HG02623 (cell line): ENCODE measurements at regions not wholly inside any gene's neighbourhood (a gene's known extent, or its start where the extent isn't known, plus 50 kb on each side); places are given as distances from the start of the nearest gene placed in this dataset.

Source experiments
- ATAC-seq: cut with Tn5 transposase; IDR thresholded peaks from one replicate; pipeline ENCODE4 v1.9.1; 2021; ENCODE audit warnings: moderate library complexity; ENCODE audit not compliant: unreplicated experiment

DNA sequence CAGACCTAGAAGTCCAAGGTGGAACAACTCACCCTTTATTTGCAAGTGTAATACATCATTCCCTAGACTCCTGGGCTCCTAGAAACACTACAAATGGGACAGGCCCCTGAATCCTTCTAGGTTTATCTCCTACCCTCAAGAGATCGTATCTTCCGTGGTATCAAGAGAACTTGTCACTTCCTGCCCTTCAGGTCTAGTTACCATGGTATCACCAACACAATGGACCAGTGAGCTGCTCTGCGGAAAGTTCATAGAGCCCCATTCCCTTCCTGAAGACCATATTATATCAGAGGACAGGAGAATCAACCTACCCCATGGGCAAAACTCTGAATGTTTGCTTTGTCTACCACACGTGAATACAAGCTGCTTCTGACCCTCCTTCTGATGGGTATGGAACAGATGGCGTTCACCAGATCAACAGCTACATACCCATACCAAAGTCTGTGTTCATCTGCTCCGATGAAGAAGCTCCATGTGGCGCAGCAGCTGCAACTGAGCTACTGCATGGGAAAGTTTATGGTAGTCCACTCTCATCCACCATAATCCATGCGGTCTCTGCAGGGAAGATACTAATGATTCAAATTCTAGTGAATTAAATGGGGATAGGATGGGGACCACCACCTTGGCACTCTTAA lies 84.6 kb upstream of the KLF13 start:
- ATAC-seq, result no peak

DNA sequence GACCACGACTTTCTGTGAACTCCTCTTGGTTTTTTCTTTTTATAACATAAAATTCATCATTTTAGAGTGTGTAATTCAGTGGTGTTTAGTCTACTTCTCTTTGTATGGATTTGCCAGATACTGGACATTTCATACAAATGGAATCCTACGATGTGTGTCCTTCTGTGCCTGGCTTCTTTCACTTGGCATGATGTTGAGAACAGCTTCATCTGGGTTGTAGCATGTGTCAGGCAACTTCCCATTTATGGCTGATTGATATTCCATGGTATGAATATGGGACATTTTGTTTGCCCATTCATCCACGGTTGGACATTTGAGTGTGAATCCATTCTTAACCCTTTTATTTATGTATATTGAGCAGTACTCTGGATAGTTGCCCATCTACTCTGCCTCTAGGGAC lies 82.7 kb upstream of the KLF13 start:
- ATAC-seq, result no peak

DNA sequence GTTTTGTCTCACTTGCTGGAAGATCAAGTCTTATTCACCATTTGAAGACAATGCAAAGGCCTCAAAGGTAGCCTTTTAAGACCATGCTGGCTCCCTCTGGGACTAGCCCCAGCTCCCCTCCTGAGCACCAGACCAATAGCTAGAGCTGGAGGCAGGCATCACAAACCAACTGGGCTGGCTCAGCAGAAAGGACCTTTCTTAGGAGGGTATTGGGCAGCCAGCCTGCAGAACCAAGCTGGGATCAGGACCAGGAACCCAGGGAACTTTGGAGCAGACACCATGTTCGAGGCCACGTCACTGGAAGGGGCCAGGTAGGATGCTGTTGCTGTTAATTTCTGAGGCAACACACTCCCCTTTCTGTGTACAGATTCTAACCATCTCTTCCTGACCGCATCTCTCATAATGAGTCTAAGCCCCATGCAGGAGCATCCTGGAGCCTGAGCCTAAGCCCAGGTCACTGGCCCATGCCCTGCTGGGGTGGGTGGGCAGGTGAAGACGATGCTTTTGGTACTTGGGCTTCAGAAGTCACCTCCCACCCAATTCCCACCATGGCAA lies 81.4 kb upstream of the KLF13 start:
- no peak for ATAC-seq

DNA sequence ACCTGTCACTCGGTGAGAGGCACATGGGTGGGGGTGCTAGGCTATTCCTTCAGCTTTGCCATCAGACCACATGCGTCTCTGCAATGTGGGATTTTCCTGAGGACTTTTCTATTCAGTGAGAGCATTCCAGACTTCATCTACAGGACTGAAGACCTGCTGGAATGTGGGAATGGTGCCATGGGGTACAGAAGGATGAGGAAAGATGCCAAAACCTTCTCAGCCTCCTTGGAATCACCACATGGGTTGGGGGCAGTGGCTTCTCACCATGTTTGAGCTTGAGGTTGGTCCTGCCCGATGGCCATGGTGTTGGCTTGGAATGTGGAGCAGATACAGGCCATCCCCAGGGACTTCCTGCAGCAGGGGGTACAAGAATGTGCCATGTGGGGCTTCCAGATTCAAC lies 80.9 kb upstream of the KLF13 start:
- no peak for ATAC-seq

DNA sequence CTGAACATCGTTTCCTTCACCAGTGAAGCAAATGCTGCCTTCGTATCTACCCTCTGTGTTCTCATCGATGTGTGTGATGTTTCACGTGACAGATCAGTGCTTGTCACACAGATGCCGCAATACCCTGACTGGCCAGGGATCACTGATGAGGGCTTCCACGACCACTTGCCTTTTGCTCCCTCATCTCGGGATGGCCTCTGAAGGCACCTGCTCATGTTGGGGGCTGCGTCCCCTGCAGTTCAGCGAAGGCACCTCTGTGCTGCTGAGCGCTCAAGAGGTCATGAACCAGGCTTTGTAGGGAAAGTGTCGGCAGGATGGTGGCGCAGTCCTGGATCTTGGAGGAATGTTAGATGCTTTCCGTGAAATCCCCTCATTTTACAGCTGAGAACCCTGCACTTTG lies 79.2 kb upstream of the KLF13 start:
- ATAC-seq, result no peak

DNA sequence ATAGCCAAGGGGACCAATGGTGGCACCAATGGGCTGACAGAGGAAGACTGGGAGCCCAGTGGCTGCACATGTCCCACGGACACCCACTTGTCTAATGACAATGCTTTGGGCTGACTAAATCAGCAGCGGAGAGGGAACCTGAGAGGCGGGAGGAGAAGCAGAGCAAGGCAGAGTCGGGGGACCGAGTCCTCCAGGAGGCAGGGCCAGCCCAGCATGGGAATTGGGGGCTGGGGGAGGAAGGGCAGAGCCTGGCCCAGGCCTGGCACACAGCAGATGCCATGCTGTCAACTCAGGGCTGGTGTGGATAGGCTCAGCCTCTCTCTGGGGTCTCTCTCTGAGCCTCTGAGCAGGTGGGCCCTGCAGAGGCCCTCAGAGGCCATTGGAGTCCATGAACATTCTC lies 78.4 kb upstream of the KLF13 start:
- ATAC-seq, result no peak

DNA sequence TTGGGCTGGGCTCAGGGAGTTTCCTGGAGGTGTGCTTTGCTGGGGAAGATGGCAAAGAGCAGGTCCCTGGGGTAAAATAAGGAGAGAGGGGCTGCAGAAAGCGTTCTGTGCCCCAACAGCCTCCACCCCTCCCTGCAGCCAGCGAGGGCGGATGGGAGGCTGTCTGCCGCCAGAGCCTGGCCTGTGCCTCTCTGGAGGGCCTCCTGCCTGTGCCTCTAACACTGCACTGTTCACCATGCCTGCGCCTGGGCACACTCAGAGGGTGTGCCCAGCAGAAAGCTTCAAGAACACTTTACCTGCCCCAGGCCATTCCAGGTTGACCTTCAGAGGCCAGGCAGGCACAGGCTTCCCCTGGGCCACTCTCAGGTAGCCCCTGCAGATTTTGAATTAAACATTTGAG lies 77.7 kb upstream of the KLF13 start:
- ATAC-seq, result no peak

DNA sequence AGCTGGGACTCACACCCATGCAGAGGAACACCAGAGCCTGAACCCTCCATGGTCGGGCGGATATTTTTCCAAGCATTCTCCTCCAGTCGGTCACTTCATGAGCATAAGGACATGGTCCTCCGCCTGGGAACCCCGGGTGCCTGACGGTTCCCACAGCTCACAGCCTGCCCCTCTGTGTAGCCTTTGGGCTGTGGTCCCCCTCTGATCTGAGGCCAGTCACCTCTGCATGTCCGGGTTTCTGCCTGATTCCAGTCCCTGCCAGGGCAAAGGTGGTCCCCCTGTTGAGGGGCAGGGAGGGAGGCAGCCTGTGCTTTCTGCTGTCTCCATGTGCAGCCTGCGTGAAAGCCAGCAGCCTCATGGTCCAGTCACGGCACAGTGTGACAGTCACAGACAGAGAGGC lies 76.6 kb upstream of the KLF13 start:
- no peak for ATAC-seq

DNA sequence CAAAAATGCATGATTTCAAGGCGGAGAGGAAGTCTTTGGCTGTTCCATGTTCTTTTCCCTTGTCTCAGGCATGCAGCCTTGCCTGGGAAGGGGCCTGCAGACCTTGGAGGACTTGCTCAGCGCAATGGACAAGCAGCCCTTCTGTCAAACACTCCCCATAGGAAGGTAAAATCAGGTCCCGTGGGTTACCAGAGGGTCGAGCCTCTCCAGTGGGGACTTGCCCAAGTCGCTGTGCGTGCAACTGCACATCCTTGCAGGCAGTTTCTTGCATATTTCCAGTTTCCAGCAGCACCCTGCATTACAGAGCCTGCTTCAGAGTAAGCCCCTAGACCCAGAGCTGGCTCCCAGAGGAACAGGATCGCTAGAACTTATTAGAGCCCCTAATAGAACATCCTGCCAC lies 75.5 kb upstream of the KLF13 start:
- ATAC-seq, result no peak

DNA sequence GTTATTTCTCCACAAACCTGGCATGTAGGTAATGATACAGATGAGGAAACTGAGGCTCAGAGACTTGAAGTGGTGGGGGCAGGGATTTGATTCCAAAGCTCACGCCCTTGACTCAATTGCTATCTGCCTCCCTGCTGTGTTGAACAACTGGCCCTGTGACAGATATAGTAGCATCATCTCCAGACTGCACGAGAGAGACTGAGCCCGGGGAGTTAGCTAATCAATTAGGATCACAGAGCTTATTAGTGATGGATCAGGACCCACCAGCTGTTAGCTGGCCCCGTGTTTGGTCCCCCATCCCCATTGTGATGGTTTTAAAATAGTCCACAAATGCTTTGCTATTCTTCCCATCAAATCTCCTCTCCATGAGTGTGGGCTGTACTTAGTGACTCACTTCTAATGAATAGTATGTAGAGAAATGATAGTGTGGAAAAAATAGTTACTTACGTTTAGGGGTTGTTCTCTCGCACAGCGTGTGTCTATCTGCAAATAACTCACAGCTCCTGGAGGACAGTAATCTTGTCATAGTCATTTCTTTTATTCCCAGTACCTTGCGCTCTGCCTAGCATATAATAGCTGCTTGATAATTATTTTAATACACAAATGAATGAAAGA lies 74.4 kb upstream of the KLF13 start:
- ATAC-seq, result no peak

DNA sequence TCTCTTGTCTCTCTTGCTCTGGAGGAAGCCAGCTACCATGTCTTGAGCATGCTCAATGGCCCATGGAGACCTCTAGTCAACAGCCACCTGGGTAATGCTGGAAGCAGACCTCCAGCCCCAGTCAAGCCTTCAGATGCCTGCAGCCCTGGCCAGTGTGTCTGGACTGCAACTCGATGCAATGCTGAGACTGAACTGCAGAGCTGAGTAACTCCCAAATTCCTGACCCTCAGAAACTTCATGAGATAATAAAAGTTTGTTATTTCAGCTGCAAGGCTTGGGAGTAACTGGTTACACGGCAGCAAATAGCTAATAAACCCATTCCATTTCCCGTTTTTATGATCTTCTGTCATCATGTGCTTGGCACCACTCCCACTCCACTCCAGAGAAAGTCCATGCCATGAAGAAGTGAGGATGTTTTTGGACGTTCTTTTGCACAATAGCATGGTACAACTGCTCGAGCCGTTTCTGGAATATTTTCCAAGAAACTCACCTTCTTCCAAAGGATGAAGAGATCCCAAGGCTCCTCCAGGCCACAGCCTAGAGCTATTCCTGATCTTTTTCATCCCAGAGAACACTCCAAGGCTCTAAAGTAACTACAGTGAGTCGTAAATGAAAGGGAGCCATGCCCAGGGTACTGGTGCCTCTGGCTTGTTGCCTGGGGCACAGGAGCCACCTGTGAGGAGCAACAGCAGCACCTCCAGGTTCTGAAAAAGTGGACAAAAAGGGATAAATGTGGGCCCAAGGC lies 72.0 kb upstream of the KLF13 start:
- no peak for ATAC-seq

DNA sequence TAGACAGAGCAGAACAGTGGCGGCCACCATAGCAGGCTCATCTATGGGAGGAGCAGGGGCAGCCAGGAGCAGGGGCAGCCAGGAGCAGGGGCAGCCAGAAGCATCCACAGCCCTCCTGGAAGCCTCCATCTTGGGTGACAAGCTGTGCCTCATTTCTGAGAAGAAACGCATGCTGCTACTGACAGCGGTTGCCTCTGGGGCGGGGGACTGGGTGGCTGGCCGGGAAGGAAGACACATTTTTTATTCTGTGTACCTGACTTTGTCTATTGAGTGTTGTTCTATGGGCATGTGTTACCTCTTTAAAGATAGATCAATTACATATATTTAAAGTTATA lies 71.5 kb upstream of the KLF13 start:
- ATAC-seq, result no peak

DNA sequence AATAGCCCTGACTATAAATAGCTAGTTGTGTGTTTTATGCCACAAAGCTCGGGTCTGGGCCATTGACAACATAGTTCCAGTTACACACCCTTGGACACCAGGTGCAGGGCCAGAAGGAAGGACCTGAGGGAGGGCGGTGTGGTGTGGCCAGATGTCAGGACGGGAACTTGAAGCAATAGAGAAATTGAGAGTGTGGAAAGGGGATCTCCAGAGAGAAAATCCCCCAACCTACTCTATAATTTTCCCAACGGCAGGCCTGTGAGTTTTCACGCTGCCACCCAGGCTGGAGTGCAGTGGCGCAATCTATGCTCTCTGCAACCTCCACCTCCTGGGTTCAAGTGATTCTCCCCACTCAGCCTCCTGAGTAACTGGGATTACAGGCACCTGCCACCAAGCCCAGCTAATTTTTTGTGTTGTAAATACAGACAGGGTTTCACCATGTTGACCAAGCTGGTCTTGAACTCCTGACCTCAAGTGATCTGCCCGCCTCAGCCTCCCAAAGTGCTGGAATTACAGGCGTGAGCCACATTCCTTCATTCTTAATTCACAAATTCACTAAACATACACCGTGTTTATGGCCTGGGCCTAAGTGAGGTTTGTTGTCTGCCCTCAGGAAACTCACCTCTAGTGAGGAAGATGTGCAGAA lies 70.8 kb upstream of the KLF13 start:
- ATAC-seq, result no peak

DNA sequence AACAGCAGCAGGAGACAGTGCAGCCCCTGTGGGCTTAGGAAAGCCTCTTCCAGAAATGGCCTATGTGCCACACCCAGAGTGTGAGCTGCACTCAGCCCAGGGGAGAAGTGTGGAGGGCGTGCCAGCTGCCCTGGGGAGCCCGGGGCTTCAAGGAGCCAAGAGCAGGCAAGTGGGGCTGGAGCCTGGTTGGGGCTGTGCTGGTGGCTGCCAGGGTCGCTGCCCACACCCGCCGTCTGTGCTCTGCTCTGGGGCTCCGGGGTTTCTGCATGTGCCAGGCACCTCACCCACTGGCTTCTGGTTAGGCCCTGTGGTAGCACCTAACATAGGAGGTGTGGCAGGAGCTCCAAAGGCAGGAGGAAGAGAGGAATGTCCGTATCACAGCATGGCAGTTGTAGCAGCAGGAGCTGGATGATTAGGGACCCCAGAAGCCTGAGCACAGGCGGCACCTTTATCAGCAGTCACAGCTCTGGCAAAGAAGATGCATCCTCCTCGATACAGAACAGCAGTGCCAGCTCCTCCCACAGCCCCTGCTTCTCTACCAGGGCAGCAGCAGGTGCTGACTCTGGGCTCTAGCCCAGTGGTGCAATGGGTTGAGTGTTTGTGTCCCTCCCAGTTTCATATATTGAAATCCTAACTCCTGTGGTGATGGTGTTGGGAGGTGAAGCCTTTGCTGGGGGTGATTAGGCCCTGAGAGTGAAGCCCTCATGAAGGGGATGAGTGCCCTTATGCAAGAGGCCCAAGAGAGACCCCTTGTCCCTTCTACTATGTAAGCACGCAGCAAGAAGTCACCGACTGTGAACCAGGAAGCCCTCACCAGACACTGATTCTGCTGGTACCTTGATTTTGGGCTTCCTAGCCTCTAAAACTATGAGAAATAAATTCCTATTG lies 70.0 kb upstream of the KLF13 start:
- ATAC-seq, result no peak

DNA sequence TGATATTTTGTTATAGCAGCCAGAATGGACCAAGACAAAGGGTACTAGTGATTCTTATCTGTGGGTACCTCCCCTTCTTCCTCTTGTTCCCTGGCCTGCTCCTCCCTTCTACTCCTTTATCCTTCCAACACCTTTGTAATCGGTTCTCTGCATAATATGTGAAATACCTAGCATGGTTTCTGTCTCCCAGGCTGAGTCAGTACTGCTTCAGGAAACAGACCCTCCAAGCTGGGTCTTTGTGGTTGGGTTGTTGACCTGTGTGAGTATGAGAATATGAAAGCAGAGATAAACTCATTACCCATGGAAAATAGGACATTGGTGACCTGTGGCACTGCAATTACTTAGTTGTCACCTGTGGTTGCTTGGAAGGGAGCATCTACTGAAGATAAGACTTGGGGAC lies 69.3 kb upstream of the KLF13 start:
- ATAC-seq, result no peak

DNA sequence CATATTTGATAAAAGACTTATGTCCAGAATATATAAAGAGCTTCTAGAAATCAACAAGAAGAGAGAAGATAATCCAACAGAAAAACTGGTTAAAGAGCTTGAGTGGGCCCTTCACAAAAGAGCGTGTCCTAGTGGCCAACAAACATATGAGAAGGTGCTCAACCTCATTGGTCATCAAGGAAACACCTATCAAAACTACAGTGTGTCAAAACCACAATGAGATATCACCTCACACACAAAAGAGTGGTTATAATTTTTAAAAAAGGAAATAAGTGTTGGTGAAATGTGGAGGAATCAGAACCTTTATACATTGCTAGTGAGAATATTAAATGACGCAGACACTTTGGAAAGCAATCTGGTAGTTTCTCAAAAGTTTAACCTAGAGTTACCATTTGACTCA lies 68.4 kb upstream of the KLF13 start:
- no peak for ATAC-seq

DNA sequence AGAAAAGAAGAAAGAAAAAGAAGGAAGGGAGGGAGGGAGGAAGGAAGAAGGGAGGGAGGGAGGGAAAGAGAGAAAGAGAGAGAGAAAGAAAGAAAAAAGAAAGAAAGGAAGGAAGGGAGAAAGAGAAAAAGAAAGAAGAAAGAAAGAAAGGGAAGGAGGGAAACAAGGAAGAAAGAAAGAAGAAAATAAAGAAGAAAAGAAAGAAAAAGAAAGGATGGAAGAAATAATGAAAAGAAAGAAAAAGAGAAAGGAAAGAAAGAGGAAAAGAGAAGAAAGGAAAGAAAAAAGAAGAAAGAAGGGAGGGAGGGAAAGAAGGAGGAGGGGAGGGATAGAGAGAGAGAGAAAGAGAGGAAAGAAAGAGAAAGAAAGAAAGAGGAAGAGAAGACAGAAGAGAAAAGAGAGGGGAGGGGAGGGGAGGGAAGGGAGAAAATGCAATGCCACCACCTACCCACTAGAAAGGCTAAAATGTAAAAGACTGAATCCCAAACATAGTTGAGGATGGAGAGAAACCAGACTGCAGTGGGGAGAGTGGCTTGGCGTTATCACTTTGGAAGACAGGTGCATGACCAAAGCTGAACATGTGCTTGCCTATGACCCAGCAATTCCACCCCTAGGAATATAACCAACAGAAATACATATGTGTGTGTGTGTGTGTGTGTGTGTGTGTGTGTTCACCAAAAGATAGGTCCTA lies 66.9 kb upstream of the KLF13 start:
- no peak for ATAC-seq

DNA sequence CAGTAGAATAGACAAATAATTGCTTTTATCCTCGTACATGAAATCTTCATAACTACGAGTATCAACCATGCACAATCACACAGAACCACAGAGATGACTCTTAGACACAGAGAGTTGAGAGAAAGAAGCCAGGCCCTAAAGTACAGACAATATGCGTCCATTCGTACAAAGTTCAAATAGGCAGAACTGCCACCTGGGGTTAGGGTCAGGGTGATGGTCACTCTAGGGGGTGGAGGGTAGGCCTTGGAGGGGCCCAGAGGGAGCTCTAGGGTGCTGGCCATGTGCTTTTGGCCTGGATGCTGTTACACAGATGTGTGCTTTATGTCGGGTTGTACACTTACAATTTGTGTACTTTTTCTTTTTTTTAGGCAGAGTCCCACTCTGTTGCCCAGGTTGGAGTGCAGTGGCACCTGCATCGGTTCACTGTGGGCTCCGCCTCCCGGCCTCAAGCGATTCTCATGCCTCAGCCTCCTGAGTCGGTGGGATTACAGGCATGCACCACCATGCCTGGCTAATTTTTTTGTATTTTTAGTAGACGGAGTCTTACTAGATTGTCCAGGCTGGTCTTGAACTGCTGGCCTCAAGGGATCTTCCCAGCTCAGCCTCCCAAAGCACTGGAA lies 65.9 kb upstream of the KLF13 start:
- no peak for ATAC-seq

DNA sequence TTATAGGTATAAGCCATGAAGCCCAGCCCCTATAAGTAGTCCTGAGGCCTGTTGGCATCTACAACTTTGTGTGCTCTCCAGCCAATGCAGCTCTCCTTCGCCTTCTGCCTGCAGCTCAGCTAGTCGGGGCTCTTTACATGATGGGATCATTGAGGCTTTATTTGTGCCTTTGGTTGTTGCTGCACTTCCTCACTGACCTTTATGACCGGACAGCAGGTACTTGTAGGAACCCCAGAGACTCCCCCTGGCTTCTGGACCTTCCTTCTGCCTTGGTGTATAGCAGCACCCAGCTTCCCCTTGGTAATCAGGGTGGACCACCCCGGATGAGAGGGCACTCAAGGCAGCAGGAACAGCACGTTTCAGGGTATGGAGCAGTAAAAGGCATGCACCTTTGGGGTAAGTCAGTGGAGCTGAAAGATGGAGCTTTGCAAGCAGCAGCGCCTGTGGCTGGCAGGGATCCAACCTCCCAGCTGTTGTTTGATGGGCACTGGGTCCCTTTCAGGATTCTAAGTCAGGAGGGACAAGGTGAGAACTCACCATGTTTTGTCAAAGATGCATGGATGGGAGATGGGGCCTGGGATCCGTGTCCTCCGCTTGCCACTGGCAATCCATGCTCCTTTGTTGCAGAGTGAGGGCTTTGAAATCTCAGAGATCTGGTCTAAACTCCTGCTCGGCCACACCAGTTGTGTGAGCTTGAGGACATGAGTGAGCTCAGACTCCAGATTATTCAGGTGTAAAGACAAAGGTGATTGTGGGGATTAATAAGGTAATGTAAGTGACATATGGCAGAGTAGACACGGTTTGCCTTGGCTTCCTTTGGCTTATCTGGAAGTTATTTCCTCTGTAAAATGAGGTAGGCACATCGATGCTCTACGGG lies 65.1 kb upstream of the KLF13 start:
- no peak for ATAC-seq
